ENCODE measurements at regions not wholly inside any gene's neighbourhood (a gene's known extent, or its start where the extent isn't known, plus 50 kb on each side); places are given as distances from the start of the nearest gene placed in this dataset.

DNA sequence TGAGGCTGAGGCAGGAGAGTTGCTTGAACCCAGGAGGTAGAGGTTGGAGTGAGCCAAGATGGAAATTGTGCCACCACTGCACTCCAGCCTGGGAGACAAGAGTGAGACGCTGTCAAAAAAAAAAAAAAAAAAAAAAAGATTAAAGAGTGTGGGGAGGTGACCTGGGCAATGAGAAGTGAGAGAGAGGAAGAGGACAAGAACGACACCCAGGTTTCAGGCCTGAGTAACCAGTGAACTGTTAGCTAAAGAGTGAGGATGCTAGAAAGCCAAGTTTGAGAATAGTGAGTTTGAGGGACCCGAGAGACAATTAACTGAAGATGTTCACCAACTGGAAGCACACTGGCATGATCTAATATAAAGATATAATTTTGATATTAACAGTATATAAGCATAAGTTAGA is 85.4 kb upstream of the TNFAIP3 start:
- TF ChIP-seq, protein P1, sequence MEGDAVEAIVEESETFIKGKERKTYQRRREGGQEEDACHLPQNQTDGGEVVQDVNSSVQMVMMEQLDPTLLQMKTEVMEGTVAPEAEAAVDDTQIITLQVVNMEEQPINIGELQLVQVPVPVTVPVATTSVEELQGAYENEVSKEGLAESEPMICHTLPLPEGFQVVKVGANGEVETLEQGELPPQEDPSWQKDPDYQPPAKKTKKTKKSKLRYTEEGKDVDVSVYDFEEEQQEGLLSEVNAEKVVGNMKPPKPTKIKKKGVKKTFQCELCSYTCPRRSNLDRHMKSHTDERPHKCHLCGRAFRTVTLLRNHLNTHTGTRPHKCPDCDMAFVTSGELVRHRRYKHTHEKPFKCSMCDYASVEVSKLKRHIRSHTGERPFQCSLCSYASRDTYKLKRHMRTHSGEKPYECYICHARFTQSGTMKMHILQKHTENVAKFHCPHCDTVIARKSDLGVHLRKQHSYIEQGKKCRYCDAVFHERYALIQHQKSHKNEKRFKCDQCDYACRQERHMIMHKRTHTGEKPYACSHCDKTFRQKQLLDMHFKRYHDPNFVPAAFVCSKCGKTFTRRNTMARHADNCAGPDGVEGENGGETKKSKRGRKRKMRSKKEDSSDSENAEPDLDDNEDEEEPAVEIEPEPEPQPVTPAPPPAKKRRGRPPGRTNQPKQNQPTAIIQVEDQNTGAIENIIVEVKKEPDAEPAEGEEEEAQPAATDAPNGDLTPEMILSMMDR (IDR thresholded peaks at IDR 0.05), result no peak
- no peak for TF ChIP-seq POLR2A (IDR thresholded peaks at IDR 0.05)
